Neural progenitor cell (in vitro differentiated cells): ENCODE measurements at regions not wholly inside any gene's neighbourhood (a gene's known extent, or its start where the extent isn't known, plus 50 kb on each side); places are given as distances from the start of the nearest gene placed in this dataset.

ENCODE experiments used
- EZH2 ChIP-seq: fragments of 200-600 bp; sonication (generic); IDR thresholded peaks from 2 replicates; pipeline ENCODE4 v1.6.1; 2017; ENCODE audit warnings: antibody characterized with exemption, mild to moderate bottlenecking, moderate library complexity
- EZH2phosphoT487 ChIP-seq: fragments of 200-600 bp; sonication (generic); IDR thresholded peaks from 2 replicates; pipeline ENCODE4 v1.6.1; 2017; ENCODE audit warnings: antibody characterized with exemption
- TF ChIP-seq, protein P1 (sequence below): fragments of 200-600 bp; sonication (generic); IDR thresholded peaks from 2 replicates; pipeline ENCODE4 v1.5.1; 2017; ENCODE audit warnings: antibody characterized with exemption, mild to moderate bottlenecking

DNA sequence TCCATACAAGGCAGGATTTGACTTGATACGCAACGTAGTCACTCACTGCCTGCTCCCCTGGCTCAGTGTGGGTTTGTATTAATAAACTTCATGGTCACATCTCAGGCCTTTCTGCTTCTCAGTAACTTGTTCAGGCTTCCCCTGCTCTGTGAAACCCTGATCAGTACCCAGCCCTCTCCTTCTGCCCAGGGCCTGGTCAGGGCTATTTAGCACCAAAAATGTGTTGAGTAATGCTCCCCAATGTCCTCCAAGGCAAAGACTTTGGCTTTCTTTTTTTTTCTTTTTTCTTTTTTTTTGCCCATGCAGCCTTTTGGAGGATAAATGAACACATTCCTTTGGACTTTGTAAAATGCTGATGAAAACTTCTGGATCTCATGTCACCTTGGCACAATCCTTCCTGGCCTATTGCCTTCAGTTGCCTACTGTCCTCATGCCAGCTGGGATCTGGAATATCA is 399.2 kb upstream of the KLF4 start:
- TF ChIP-seq EZH2 (no peak), EZH2phosphoT487 (no peak)
- TF ChIP-seq, protein P1, sequence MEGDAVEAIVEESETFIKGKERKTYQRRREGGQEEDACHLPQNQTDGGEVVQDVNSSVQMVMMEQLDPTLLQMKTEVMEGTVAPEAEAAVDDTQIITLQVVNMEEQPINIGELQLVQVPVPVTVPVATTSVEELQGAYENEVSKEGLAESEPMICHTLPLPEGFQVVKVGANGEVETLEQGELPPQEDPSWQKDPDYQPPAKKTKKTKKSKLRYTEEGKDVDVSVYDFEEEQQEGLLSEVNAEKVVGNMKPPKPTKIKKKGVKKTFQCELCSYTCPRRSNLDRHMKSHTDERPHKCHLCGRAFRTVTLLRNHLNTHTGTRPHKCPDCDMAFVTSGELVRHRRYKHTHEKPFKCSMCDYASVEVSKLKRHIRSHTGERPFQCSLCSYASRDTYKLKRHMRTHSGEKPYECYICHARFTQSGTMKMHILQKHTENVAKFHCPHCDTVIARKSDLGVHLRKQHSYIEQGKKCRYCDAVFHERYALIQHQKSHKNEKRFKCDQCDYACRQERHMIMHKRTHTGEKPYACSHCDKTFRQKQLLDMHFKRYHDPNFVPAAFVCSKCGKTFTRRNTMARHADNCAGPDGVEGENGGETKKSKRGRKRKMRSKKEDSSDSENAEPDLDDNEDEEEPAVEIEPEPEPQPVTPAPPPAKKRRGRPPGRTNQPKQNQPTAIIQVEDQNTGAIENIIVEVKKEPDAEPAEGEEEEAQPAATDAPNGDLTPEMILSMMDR = no peak
